Liver (tissue), 7 donors: ENCODE measurements at regions not wholly inside any gene's neighbourhood (a gene's known extent, or its start where the extent isn't known, plus 50 kb on each side); places are given as distances from the start of the nearest gene placed in this dataset.

Experiments used
- DNase-seq: peaks from one replicate; pipeline ENCODE4 v3.0.0-alpha.2; 2017; ENCODE audit warnings: low spot score
- H3K27ac ChIP-seq, 2 donors: one replicate each; pipeline ENCODE4 v1.7.0; 2013; ENCODE audit warnings: inconsistent platforms in 2 of 2, low read length in 2 of 2, control low read depth in 1 of 2, low read depth in 1 of 2, mild to moderate bottlenecking in 1 of 2
- H3K27me3 ChIP-seq, 4 donors: one replicate each; pipeline versions ENCODE4 v1.6.1 to v1.7.0; 2013; ENCODE audit warnings: low read length in 3 of 4, inconsistent platforms in 1 of 4, mild to moderate bottlenecking in 1 of 4, moderate library complexity in 1 of 4; ENCODE audit not compliant: control insufficient read depth in 4 of 4, insufficient read depth in 4 of 4
- H3K36me3 ChIP-seq, 4 donors: one replicate each; pipeline versions ENCODE4 v1.6.1 to v1.7.0; 2013; ENCODE audit warnings: low read length in 3 of 4, mild to moderate bottlenecking in 3 of 4, low read depth in 1 of 4, moderate library complexity in 1 of 4; ENCODE audit not compliant: control insufficient read depth in 4 of 4, insufficient read depth in 3 of 4
- H3K4me1 ChIP-seq, 4 donors: one replicate each; pipeline versions ENCODE4 v1.6.1 to v1.7.0; 2013; ENCODE audit warnings: low read length in 3 of 4, mild to moderate bottlenecking in 3 of 4, moderate library complexity in 1 of 4; ENCODE audit not compliant: control insufficient read depth in 4 of 4, insufficient read depth in 4 of 4
- H3K4me3 ChIP-seq, 3 donors: one replicate each; pipeline versions ENCODE4 v1.6.1 to v1.7.0; 2013; ENCODE audit warnings: low read length in 3 of 3, control low read depth in 1 of 3, low read depth in 1 of 3, mild to moderate bottlenecking in 1 of 3
- H3K9ac ChIP-seq, 2 donors: one replicate each; pipeline ENCODE4 v1.7.0; 2013; ENCODE audit warnings: low read length in 2 of 2, mild to moderate bottlenecking in 2 of 2, moderate library complexity in 2 of 2, control low read depth in 1 of 2, low read depth in 1 of 2
- H3K9me3 ChIP-seq, 4 donors: one replicate each; pipeline versions ENCODE4 v1.6.1 to v1.7.0; 2013; ENCODE audit warnings: low read length in 3 of 4; ENCODE audit not compliant: control insufficient read depth in 4 of 4
- ATF3 ChIP-seq: IDR thresholded peaks from 2 replicates; pipeline ENCODE4 v1.6.1; 2016; ENCODE audit warnings: antibody characterized with exemption
- FOXA1 ChIP-seq: IDR thresholded peaks from 2 replicates; pipeline ENCODE4 v1.6.1; 2016; ENCODE audit warnings: antibody characterized with exemption
- GABPA ChIP-seq, 2 donors: IDR thresholded peaks in 1 of 2; conservative IDR thresholded peaks in 1 of 2; 2 replicates each; pipeline ENCODE4 v1.6.1; 2016; ENCODE audit warnings: antibody characterized with exemption in 2 of 2, mild to moderate bottlenecking in 1 of 2, moderate library complexity in 1 of 2
- HNF4A ChIP-seq, 2 donors: conservative IDR thresholded peaks; 2 replicates each; pipeline ENCODE4 v1.6.1; 2016; ENCODE audit warnings: antibody characterized with exemption in 2 of 2, mild to moderate bottlenecking in 2 of 2
- HNF4G ChIP-seq: IDR thresholded peaks from 2 replicates; pipeline ENCODE4 v1.6.1; 2016; ENCODE audit warnings: antibody characterized with exemption
- JUND ChIP-seq, 2 donors: IDR thresholded peaks; 2 replicates each; pipeline ENCODE4 v1.6.1; 2016; ENCODE audit warnings: antibody characterized with exemption in 2 of 2
- MAX ChIP-seq: IDR thresholded peaks from 2 replicates; pipeline ENCODE4 v1.6.1; 2016; ENCODE audit warnings: antibody characterized with exemption
- NR2F2 ChIP-seq: IDR thresholded peaks from 2 replicates; pipeline ENCODE4 v1.6.1; 2016; ENCODE audit warnings: antibody characterized with exemption
- RAD21 ChIP-seq, 2 donors: IDR thresholded peaks; 2 replicates each; pipeline ENCODE4 v1.6.1; 2016; ENCODE audit warnings: antibody characterized with exemption in 2 of 2, mild to moderate bottlenecking in 2 of 2
- REST ChIP-seq: IDR thresholded peaks from 2 replicates; pipeline ENCODE4 v1.6.1; 2016; ENCODE audit warnings: antibody characterized with exemption, mild to moderate bottlenecking
- SP1 ChIP-seq: IDR thresholded peaks from 2 replicates; pipeline ENCODE4 v1.6.1; 2018; ENCODE audit warnings: antibody characterized with exemption, mild to moderate bottlenecking
- TAF1 ChIP-seq: conservative IDR thresholded peaks from 2 replicates; pipeline ENCODE4 v1.6.1; 2016; ENCODE audit warnings: antibody characterized with exemption, mild to moderate bottlenecking
- ZBTB33 ChIP-seq: IDR thresholded peaks from 2 replicates; pipeline ENCODE4 v1.6.1; 2016; ENCODE audit warnings: antibody characterized with exemption
- WGBS: extraction: QIAGEN DNeasy Blood & Tissue Kit; methylation state at CpG from one replicate; pipeline ENCODE4 v1.1.7; 2013; 5-methylcytosine and 5-hydroxymethylcytosine counted together
- donor health status: healthy.
- donor health status: healthy.
- donor health status: healthy.
- donor health status: healthy.

GRCh38 chr21:27225151-27225550 is 258.3 kb upstream of the ADAMTS5 start:
- Histone ChIP-seq H3K27me3 (no peaks in the 10 kb centered on the region), H3K27ac (no peak overlapping the region)
- TF ChIP-seq JUND (IDR thresholded peaks at IDR 0.05) (no peak), TAF1 (no peak), HNF4A (conservative IDR thresholded peaks at IDR 0.05) (no peak), ATF3 (no peak), FOXA1 (no peak), REST (no peak)

GRCh38 chr21:27224169-27224568 is 257.3 kb upstream of the ADAMTS5 start:
- no peaks in the 10 kb centered on the region for H3K36me3 ChIP-seq
- TF ChIP-seq RAD21 (IDR thresholded peaks at IDR 0.05) (no peak), NR2F2 (no peak), HNF4A (conservative IDR thresholded peaks at IDR 0.05) (no peak), FOXA1 (no peak), REST (no peak), TAF1 (no peak)
- no peak overlapping the region for H3K27ac ChIP-seq
- no peak overlapping the region for H3K4me3 ChIP-seq
- no peaks in the 10 kb centered on the region for H3K27me3 ChIP-seq
- no peaks in the 10 kb centered on the region for H3K4me1 ChIP-seq
- no peak overlapping the region for H3K9ac ChIP-seq
- no peaks in the 10 kb centered on the region for H3K9me3 ChIP-seq
- no peak for DNase-seq

More at GRCh38 chr21:27225151-27225550, 258.3 kb upstream of the ADAMTS5 start:
- Histone ChIP-seq H3K4me3 (no peak overlapping the region), H3K9ac (no peak overlapping the region), H3K4me1 (no peaks in the 10 kb centered on the region), H3K36me3 (no peaks in the 10 kb centered on the region), H3K9me3 (no peaks in the 10 kb centered on the region)
- DNase-seq: no peak

GRCh38 chr21:27221077-27221476 is 254.2 kb upstream of the ADAMTS5 start:
- Histone ChIP-seq H3K4me3 (no peak overlapping the region), H3K9ac (no peak overlapping the region), H3K27ac (no peak overlapping the region), H3K4me1 (no peaks in the 10 kb centered on the region), H3K27me3 (no peaks in the 10 kb centered on the region), H3K36me3 (no peaks in the 10 kb centered on the region), H3K9me3 (no peaks in the 10 kb centered on the region)
- no peak for DNase-seq
- whole genome bisulfite sequencing: 79% methylated on average over 2 of the region's 2 CpGs
- TF ChIP-seq HNF4A (conservative IDR thresholded peaks at IDR 0.05) (no peak), JUND (IDR thresholded peaks at IDR 0.05) (no peak), ZBTB33 (no peak), MAX (no peak), GABPA (IDR thresholded peaks at IDR 0.05 in 1 of 2, conservative IDR thresholded peaks at IDR 0.05 in 1 of 2) (no peak), ATF3 (no peak), SP1 (no peak), FOXA1 (no peak), HNF4G (no peak)
